CD4-positive, alpha-beta T cell treated with Interleukin-6 for 4 hours (primary cell): ENCODE measurements at regions not wholly inside any gene's neighbourhood (a gene's known extent, or its start where the extent isn't known, plus 50 kb on each side); places are given as distances from the start of the nearest gene placed in this dataset.

Experiments
- DNase-seq: peaks from one replicate; pipeline ENCODE4 v3.0.0-alpha.2; 2020; ENCODE audit warnings: mixed read lengths

GRCh38 chr20:59376109-59376841 lies 75.9 kb downstream of the EDN3 start:
- DNase-seq, result no peak

GRCh38 chr20:59376998-59377397 lies 76.6 kb downstream of the EDN3 start:
- DNase-seq, result no peak

- no peak for DNase-seq
Observed at GRCh38 chr20:59377842-59378241, 77.4 kb downstream of the EDN3 start.

GRCh38 chr20:59378396-59378795 lies 78.0 kb downstream of the EDN3 start:
- DNase-seq, result no peak

GRCh38 chr20:59378966-59379365 lies 78.6 kb downstream of the EDN3 start:
- no peak for DNase-seq

GRCh38 chr20:59381689-59382088 lies 81.3 kb downstream of the EDN3 start:
- DNase-seq, result no peak

- DNase-seq, result no peak
Observed at GRCh38 chr20:59382157-59382725, 81.8 kb downstream of the EDN3 start.

- DNase-seq, result no peak
Observed at GRCh38 chr20:59382907-59383306, 82.5 kb downstream of the EDN3 start.

- DNase-seq, result peak; percentile 6
Observed at GRCh38 chr20:59385038-59385437, 84.6 kb downstream of the EDN3 start.

GRCh38 chr20:59385480-59385879 lies 85.1 kb downstream of the EDN3 start:
- peak; percentile 20 for DNase-seq

- DNase-seq, result no peak
Observed at GRCh38 chr20:59386809-59387208, 86.4 kb downstream of the EDN3 start.

- no peak for DNase-seq
Observed at GRCh38 chr20:59387891-59388290, 87.5 kb downstream of the EDN3 start.

GRCh38 chr20:59388402-59388801 lies 88.0 kb downstream of the EDN3 start:
- DNase-seq, result no peak

GRCh38 chr20:59390437-59390836 lies 90.0 kb downstream of the EDN3 start:
- no peak for DNase-seq

- DNase-seq, result no peak
Observed at GRCh38 chr20:59391975-59392374, 91.6 kb downstream of the EDN3 start.

- DNase-seq, result no peak
Observed at GRCh38 chr20:59392736-59393135, 92.3 kb downstream of the EDN3 start.

- DNase-seq, result no peak
Observed at GRCh38 chr20:59393142-59393541, 92.7 kb downstream of the EDN3 start.

- DNase-seq, result no peak
Observed at GRCh38 chr20:59395729-59396128, 95.3 kb downstream of the EDN3 start.

- DNase-seq, result no peak
Observed at GRCh38 chr20:59398537-59399205, 98.3 kb downstream of the EDN3 start.

- DNase-seq, result no peak
Observed at GRCh38 chr20:59399426-59400099, 99.2 kb downstream of the EDN3 start.

- peak; percentile 40 for DNase-seq
Observed at GRCh38 chr20:59400708-59401107, 100.3 kb downstream of the EDN3 start.

GRCh38 chr20:59402681-59403080 lies 102.3 kb downstream of the EDN3 start:
- DNase-seq, result peak; percentile 20

- DNase-seq, result peak; percentile 73
Observed at GRCh38 chr20:59403261-59403961, 103.0 kb downstream of the EDN3 start.
